Suppressor macrophage treated with lipopolysaccharide for 4 hours (primary cell): ENCODE measurements at regions not wholly inside any gene's neighbourhood (a gene's known extent, or its start where the extent isn't known, plus 50 kb on each side); places are given as distances from the start of the nearest gene placed in this dataset.

ENCODE experiments used
- DNase-seq: peaks from one replicate; pipeline ENCODE4 v3.0.0-alpha.2; 2020

- no peak for DNase-seq
These were observed 798.3 kb downstream of the MAFB start for GRCh38 chr20:39890697-39891096.

- DNase-seq: no peak
These were observed 800.7 kb downstream of the MAFB start for GRCh38 chr20:39888310-39888709.

DNA sequence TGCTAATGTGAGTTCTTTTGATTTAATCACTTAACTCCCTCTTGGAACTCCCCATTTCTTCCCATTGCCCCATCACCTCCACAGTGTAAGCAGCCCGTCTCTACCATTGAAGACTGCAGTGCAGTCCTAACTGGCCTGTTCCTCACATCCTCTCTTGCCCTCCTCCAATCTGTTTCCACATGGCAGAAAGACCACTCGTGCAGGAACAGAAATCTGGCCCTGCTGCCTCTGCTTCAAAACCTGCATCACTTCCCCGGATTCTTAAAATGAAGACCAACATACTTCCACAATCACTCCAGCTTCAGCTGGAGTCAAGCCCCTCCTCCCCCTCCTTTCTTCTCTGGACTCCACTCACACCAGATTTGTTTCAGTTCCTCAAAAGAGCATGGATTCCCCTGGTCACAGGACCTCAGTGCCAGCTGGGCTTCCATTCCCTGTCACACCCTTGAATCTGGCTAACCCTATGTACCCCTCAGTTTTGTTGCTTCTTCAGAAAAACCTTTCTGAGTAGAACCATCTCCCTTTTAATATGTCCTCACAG, 802.3 kb downstream of the MAFB start:
- peak; percentile 83 for DNase-seq

- peak; percentile 81 for DNase-seq
These were observed 802.9 kb downstream of the MAFB start for GRCh38 chr20:39885975-39886649.

DNA sequence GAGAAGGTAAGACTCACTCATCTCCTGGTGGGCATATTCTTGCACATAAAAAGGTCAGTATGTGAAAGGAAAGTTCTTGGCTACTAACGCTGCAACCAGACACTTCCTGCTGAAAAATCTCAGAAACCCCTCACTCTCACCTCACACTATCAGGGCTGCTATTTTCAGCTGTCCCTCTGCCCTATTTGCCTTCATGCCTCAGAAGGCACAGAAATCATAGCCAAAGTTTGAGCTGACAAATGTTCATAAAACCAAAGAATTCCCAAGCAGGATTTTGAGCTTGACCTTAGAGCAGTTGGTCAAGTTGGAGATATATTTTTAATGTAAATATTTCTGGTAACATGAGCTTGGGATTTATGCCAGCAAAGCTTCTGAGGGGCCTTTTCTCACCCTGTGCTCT, 806.2 kb downstream of the MAFB start:
- no peak for DNase-seq

GRCh38 chr20:39880890-39881289, 808.1 kb downstream of the MAFB start:
- peak; percentile 25 for DNase-seq

DNA sequence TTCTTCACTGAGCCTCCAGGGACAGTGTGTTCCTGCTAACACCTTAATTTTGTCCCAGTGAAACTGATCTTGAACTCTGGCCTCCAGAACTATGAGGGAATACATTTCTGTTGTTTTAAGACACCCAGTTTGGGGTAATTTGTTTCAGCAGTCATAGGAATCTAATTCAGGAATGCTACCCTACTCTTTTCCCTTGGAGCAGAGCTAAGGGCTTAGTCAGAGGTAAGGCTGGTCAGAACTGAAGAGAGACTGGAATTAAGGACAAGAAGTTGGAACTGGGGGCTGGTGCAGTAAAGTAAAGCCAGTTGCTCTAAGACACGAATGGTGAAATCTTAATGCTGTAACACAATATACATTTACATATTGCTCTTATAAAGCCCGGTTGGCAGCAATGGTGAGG, 809.7 kb downstream of the MAFB start:
- no peak for DNase-seq

DNA sequence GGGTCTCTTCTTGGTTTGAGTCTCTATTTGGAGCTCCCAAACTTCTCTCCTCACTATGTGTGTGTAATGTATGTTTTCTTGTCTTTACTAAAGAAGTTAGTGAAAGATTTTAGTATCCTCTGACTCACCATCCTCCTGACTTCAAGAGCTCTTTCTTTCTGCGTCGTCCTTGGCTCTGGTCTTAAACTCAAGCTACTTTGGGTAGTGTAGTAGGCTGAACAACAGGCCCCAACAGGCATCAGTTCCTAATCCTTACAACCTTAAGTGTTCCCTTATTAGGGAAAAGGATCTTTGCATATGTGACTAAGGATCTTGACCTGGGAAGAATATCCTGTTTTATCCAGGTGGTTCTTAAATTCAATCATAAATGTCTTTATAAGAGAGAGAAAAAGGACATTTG, 810.2 kb downstream of the MAFB start:
- no peak for DNase-seq

- DNase-seq: no peak
These were observed 810.7 kb downstream of the MAFB start for GRCh38 chr20:39878320-39878719.

GRCh38 chr20:39877788-39878187, 811.2 kb downstream of the MAFB start:
- DNase-seq: no peak

DNA sequence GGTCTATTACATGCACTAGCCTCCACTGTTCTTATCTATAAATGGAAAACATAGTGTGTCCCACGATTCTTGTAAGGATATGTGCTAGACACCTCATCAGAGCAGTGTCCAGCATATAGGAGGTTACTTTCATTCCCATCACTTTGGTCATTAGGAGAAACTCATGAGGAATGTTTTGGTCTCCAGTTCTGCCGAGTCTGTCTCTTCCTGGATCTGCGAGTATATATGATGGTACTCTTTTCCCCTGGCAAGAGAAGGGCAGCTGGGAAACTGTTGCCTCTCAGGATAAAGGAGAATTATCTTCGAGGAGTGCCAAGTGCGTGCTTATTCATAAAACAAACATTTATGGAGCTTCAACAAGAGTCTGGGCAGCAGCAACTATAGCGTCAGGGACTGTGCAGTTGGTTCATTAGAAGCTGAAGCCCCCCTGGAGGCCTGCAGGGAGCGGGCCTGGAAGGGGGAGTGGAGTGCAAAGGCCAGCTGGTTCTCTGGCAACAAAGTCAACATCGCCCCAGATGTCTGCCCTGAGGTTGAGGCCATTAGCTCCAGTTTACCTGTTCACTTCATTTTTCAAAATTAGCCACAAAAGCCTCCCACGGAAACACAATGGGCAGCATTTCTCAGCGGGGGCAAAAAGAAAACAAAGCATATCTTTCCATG, 811.9 kb downstream of the MAFB start:
- DNase-seq: no peak

DNA sequence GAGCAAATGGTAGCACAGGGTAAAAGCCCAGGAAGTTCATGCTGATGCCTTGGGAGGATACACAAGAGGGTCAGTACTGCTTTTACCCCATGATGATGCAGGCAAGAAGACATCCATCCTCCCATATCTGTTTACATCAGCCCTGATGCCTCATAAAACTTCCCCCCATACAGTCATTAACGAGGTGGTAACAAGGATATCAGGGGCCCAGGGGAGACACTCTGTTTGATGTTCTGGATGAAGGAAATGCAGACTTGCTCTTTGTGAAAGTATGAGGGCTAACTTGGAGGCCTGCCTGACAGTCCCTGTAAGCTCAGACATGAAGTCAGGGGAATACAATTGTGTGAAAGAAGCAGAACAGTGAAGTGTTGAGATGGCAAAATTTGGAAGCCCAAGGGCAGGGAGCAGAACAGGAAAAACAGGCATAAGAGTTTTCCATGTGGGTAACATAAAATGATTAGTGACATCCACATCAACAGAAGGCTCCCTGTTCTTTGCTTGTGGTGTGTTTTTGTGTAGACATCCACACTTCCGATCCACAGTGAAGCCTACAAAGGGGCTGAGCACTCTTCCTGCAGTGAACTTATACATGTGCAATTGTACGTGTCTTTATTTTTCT, 813.4 kb downstream of the MAFB start:
- DNase-seq: no peak

DNA sequence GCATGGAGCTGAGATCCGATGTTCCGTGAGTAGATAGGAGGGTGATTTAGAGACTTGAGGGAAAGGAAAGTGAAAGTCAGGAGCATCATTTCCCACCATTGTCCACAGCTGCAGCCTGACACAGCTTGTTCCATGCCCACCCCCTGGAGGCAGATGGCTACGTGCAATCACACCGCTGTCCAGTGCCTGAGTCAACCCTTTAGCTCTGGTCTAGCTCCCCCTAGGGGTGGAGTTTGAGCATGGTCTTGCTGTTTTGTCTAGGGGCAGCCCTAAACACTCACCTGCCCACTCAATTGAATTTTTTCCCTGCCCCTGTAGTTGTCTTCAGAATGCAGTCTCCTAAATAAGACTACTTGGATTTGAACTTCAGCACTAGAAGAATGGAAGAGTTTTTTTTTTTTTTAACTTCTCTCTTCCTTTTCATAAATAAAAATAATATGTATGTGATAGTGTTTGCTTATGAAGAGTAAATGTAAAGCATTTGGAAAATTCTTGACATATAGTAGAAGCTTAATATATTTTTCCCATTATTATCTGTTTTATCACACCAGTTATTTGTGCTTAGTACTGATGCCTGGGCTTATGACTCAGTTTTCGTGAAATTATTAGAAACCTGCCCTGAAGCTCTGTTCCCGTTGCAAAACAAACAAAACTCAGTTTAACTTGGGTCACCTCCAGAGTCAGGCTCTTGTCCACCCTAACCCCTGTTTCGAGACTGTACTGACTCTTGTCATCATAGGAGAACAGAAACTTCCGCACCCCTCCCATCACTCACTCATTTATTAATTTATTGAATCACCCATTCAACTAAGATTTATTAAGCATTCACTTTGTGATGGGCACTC, 814.8 kb downstream of the MAFB start:
- peak; percentile 84 for DNase-seq

DNA sequence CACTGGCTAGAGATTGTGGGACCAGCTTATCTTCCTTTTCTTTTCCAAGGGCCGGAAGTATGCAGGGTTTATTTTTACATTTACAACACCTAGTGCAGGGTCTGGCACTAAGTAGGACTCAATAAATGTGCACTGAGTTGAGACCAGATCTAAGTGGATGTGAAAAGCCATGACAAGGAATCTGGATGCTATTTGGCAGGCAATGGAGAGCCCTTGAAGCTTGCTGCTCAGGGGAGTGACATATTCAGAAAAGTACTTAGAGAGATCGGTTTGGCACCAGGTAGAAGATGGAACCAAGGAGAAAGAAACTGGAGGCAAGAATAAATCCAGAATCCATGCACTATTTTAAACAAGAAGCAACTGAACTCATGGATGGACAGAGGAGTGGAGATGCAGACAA, 815.8 kb downstream of the MAFB start:
- no peak for DNase-seq

DNA sequence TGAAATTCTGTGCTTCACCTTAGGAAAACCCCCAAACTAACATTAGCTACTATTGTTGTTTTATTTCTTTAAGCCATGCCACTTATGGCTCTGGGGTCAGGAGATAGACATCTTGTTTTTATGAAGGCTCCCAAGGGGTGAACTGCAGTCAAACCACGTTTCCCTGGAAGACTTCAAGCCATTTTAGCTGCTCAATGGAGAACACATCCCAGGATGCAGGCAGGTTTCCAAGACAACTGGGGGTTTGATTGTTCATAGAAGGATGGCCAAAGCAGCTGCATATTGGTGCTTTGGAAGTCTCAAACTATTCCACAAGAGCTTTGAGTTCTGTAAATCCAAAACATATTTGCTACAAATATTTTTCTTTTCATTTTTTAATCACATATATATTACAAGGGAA, 818.0 kb downstream of the MAFB start:
- no peak for DNase-seq

- no peak for DNase-seq
These were observed 823.6 kb downstream of the MAFB start for GRCh38 chr20:39865446-39865845.

GRCh38 chr20:39862470-39862891, 826.6 kb downstream of the MAFB start:
- no peak for DNase-seq

GRCh38 chr20:39861381-39861780, 827.7 kb downstream of the MAFB start:
- DNase-seq: no peak

- no peak for DNase-seq
These were observed 831.2 kb downstream of the MAFB start for GRCh38 chr20:39857835-39858234.

- no peak for DNase-seq
These were observed 831.8 kb downstream of the MAFB start for GRCh38 chr20:39857187-39857586.

- DNase-seq: no peak
These were observed 833.2 kb downstream of the MAFB start for GRCh38 chr20:39855799-39856198.

GRCh38 chr20:39855056-39855455, 834.0 kb downstream of the MAFB start:
- DNase-seq: no peak

DNA sequence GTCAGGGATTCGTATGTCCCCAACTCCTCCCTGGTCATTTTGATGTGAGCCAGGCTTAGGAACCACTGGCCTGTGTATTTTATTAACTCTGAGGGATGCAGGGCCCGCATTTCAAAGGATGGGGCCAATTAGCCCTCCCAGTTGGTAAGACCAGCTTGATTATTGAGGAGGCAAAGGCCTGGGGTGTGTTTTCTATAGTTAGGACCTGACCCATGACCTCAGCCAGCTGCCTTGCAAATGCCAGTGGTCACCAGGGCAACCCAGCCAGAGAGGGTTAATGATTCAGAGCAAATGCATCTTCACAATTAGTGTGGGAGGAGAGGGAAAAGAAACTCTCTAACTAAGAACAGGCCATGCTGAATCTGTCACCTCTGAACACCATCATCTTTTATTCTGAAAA, 835.4 kb downstream of the MAFB start:
- peak; percentile 23 for DNase-seq
